ENCODE measurements at regions not wholly inside any gene's neighbourhood (a gene's known extent, or its start where the extent isn't known, plus 50 kb on each side); places are given as distances from the start of the nearest gene placed in this dataset.

DNA sequence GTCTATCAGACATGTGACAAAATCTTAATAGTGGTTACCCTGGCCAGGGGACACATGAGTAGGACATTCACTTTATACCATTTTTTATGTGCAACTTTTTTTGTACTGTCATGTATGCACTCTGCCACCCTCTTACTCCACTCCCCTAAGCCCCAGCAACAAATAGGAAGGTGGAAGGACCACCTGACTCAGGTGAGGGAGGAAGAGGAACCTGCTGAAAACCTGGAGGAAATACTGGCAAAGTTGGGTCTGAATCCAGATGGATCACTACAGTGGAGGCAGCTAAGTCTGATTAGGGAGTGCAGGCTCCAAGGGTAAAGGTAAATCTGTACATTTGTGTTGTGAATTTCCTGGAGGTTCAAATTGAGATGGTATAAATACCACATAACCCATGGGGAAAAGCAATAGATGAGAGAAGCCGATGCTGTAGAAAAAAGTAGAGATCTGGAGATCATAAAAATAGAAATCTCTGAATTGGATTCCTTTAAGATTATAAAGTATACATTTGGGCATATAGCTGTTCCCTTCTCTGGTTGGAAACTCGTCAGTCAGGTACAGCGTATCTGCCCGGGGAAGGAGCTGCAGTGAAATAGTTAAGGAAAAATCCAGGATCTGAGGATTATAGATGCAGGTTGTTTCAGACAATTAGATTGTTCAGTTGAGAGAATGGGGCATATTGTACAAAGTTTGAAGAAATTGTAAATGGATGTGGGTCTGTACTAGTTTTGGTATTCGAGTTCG lies 52.2 kb upstream of the OR9Q1 start:
- Histone ChIP-seq H3K4me3 (ENCODE audit: low read depth in 1 of 3, low read length in 3 of 3) (no peak overlapping the region), H3K4me1 (ENCODE audit: control insufficient read depth in 4 of 4, insufficient read depth in 4 of 4, low read length in 3 of 4) (no peaks in the 10 kb centered on the region), H3K36me3 (ENCODE audit: control insufficient read depth in 4 of 4, insufficient read depth in 3 of 4, low read depth in 1 of 4, low read length in 3 of 4) (no peaks in the 10 kb centered on the region), H3K9ac (ENCODE audit: low read depth in 1 of 2, low read length in 2 of 2) (no peak overlapping the region), H3K27ac (ENCODE audit: low read depth in 1 of 2, low read length in 2 of 2) (no peak overlapping the region), H3K27me3 (ENCODE audit: control insufficient read depth in 4 of 4, insufficient read depth in 4 of 4, low read length in 3 of 4) (no peaks in the 10 kb centered on the region), H3K9me3 (ENCODE audit: control insufficient read depth in 4 of 4, low read length in 3 of 4) (no peaks in the 10 kb centered on the region)
- TF ChIP-seq HNF4G (IDR thresholded peaks at IDR 0.05) (no peak), GABPA (IDR thresholded peaks at IDR 0.05 in 1 of 2, conservative IDR thresholded peaks at IDR 0.05 in 1 of 2) (no peak), FOXA1 (IDR thresholded peaks at IDR 0.05) (no peak), RXRA (IDR thresholded peaks at IDR 0.05) (no peak), FOXA2 (IDR thresholded peaks at IDR 0.05) (no peak), YY1 (IDR thresholded peaks at IDR 0.05) (no peak), JUND (IDR thresholded peaks at IDR 0.05) (no peak), HNF4A (conservative IDR thresholded peaks at IDR 0.05) (no peak), EGR1 (IDR thresholded peaks at IDR 0.05; ENCODE audit: low read depth in 2 of 2) (no peak)
- TF ChIP-seq, protein P1, sequence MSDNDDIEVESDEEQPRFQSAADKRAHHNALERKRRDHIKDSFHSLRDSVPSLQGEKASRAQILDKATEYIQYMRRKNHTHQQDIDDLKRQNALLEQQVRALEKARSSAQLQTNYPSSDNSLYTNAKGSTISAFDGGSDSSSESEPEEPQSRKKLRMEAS (IDR thresholded peaks at IDR 0.05) = no peak
- TF ChIP-seq, protein P2, sequence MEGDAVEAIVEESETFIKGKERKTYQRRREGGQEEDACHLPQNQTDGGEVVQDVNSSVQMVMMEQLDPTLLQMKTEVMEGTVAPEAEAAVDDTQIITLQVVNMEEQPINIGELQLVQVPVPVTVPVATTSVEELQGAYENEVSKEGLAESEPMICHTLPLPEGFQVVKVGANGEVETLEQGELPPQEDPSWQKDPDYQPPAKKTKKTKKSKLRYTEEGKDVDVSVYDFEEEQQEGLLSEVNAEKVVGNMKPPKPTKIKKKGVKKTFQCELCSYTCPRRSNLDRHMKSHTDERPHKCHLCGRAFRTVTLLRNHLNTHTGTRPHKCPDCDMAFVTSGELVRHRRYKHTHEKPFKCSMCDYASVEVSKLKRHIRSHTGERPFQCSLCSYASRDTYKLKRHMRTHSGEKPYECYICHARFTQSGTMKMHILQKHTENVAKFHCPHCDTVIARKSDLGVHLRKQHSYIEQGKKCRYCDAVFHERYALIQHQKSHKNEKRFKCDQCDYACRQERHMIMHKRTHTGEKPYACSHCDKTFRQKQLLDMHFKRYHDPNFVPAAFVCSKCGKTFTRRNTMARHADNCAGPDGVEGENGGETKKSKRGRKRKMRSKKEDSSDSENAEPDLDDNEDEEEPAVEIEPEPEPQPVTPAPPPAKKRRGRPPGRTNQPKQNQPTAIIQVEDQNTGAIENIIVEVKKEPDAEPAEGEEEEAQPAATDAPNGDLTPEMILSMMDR (IDR thresholded peaks at IDR 0.05; ENCODE audit: low read depth, low read length, missing input control) = no peak
- TF ChIP-seq, protein P3, sequence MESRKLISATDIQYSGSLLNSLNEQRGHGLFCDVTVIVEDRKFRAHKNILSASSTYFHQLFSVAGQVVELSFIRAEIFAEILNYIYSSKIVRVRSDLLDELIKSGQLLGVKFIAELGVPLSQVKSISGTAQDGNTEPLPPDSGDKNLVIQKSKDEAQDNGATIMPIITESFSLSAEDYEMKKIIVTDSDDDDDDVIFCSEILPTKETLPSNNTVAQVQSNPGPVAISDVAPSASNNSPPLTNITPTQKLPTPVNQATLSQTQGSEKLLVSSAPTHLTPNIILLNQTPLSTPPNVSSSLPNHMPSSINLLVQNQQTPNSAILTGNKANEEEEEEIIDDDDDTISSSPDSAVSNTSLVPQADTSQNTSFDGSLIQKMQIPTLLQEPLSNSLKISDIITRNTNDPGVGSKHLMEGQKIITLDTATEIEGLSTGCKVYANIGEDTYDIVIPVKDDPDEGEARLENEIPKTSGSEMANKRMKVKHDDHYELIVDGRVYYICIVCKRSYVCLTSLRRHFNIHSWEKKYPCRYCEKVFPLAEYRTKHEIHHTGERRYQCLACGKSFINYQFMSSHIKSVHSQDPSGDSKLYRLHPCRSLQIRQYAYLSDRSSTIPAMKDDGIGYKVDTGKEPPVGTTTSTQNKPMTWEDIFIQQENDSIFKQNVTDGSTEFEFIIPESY (IDR thresholded peaks at IDR 0.05) = no peak
- 71% methylated on average over 6 of the region's 6 CpGs for WGBS
- no peak for DNase-seq (ENCODE audit: low spot score)

DNA sequence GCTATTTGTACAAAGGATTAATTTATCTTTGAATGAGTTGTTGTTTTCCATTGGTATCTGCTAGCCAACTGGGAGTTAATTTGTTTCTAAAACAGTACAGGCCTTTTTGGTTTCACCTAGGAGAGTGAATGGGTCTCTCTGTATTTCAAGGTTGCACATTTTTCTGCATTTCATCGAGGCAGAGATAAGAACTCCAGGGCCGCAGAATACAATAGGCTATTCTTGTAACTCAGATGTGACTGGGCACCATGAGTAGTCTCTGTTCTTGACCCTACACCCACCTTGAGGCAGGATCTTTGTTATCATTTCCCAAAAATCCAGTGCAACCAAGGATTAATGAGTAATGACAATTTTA lies 51.7 kb upstream of the OR9Q1 start:
- H3K36me3 ChIP-seq (ENCODE audit: control insufficient read depth in 4 of 4, insufficient read depth in 3 of 4, low read depth in 1 of 4, low read length in 3 of 4) = no peaks in the 10 kb centered on the region
- WGBS = 28% methylated on average over 2 of the region's 2 CpGs
- TF ChIP-seq RXRA (IDR thresholded peaks at IDR 0.05) (no peak), FOXA2 (IDR thresholded peaks at IDR 0.05) (no peak), TAF1 (conservative IDR thresholded peaks at IDR 0.05) (no peak), EGR1 (IDR thresholded peaks at IDR 0.05; ENCODE audit: low read depth in 2 of 2) (no peak), HNF4G (IDR thresholded peaks at IDR 0.05) (no peak), FOXA1 (IDR thresholded peaks at IDR 0.05) (no peak), SP1 (IDR thresholded peaks at IDR 0.05) (no peak), GABPA (IDR thresholded peaks at IDR 0.05 in 1 of 2, conservative IDR thresholded peaks at IDR 0.05 in 1 of 2) (no peak)
- TF ChIP-seq, protein P4, sequence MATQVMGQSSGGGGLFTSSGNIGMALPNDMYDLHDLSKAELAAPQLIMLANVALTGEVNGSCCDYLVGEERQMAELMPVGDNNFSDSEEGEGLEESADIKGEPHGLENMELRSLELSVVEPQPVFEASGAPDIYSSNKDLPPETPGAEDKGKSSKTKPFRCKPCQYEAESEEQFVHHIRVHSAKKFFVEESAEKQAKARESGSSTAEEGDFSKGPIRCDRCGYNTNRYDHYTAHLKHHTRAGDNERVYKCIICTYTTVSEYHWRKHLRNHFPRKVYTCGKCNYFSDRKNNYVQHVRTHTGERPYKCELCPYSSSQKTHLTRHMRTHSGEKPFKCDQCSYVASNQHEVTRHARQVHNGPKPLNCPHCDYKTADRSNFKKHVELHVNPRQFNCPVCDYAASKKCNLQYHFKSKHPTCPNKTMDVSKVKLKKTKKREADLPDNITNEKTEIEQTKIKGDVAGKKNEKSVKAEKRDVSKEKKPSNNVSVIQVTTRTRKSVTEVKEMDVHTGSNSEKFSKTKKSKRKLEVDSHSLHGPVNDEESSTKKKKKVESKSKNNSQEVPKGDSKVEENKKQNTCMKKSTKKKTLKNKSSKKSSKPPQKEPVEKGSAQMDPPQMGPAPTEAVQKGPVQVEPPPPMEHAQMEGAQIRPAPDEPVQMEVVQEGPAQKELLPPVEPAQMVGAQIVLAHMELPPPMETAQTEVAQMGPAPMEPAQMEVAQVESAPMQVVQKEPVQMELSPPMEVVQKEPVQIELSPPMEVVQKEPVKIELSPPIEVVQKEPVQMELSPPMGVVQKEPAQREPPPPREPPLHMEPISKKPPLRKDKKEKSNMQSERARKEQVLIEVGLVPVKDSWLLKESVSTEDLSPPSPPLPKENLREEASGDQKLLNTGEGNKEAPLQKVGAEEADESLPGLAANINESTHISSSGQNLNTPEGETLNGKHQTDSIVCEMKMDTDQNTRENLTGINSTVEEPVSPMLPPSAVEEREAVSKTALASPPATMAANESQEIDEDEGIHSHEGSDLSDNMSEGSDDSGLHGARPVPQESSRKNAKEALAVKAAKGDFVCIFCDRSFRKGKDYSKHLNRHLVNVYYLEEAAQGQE (IDR thresholded peaks at IDR 0.05) = no peak
- TF ChIP-seq, protein P5, sequence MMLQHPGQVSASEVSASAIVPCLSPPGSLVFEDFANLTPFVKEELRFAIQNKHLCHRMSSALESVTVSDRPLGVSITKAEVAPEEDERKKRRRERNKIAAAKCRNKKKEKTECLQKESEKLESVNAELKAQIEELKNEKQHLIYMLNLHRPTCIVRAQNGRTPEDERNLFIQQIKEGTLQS (IDR thresholded peaks at IDR 0.05) = no peak
- H3K9me3 ChIP-seq (ENCODE audit: control insufficient read depth in 4 of 4, low read length in 3 of 4) = no peaks in the 10 kb centered on the region
- H3K9ac ChIP-seq (ENCODE audit: low read depth in 1 of 2, low read length in 2 of 2) = no peak overlapping the region
- DNase-seq (ENCODE audit: low spot score) = no peak
- no peaks in the 10 kb centered on the region for H3K4me1 ChIP-seq (ENCODE audit: control insufficient read depth in 4 of 4, insufficient read depth in 4 of 4, low read length in 3 of 4)
- no peak overlapping the region for H3K4me3 ChIP-seq (ENCODE audit: low read depth in 1 of 3, low read length in 3 of 3)
- no peak overlapping the region for H3K27ac ChIP-seq (ENCODE audit: low read depth in 1 of 2, low read length in 2 of 2)
- H3K27me3 ChIP-seq (ENCODE audit: control insufficient read depth in 4 of 4, insufficient read depth in 4 of 4, low read length in 3 of 4) = no peaks in the 10 kb centered on the region

All from liver (tissue), 8 donors.